Astrocyte (in vitro differentiated cells and primary cell): ENCODE measurements at regions not wholly inside any gene's neighbourhood (a gene's known extent, or its start where the extent isn't known, plus 50 kb on each side); places are given as distances from the start of the nearest gene placed in this dataset.

Experiments
- DNase-seq: peaks from one replicate; pipeline ENCODE4 v3.0.0-alpha.2; 2010; ENCODE audit warnings: low read depth
- FAIRE-seq: peaks from 2 replicates; lab custom pipeline; 2011; peaks lifted over from hg19 to GRCh38; lab: Jason Lieb, UNC
- H2AFZ ChIP-seq: 2 replicates; pipeline ENCODE4 v1.6.0; 2012; ENCODE audit warnings: low read depth, low read length, inconsistent platforms
- H3K27ac ChIP-seq: 2 replicates; pipeline ENCODE4 v1.5.1; 2011; ENCODE audit warnings: low read depth, low read length, inconsistent platforms
- H3K27me3 ChIP-seq: 2 replicates; pipeline ENCODE4 v1.6.0; 2011; ENCODE audit warnings: low read length, inconsistent platforms; ENCODE audit not compliant: insufficient read depth
- H3K36me3 ChIP-seq: 2 replicates; pipeline ENCODE4 v1.5.1; 2011; ENCODE audit warnings: low read length, inconsistent platforms; ENCODE audit not compliant: insufficient read depth
- H3K4me1 ChIP-seq: 2 replicates; pipeline ENCODE4 v1.5.1; 2011; ENCODE audit warnings: low read length, inconsistent platforms; ENCODE audit not compliant: insufficient read depth
- H3K4me2 ChIP-seq: 2 replicates; pipeline ENCODE4 v1.6.0; 2012; ENCODE audit warnings: low read length, inconsistent platforms
- H3K4me3 ChIP-seq: 2 replicates; pipeline ENCODE4 v1.5.1; 2011; ENCODE audit warnings: low read depth, mild to moderate bottlenecking, low read length, inconsistent platforms; ENCODE audit not compliant: insufficient read depth
- H3K79me2 ChIP-seq: 2 replicates; pipeline ENCODE4 v1.6.0; 2012; ENCODE audit warnings: mild to moderate bottlenecking, low read length, inconsistent platforms; ENCODE audit not compliant: insufficient read depth
- H3K9ac ChIP-seq: 2 replicates; pipeline ENCODE4 v1.6.0; 2012; ENCODE audit warnings: mild to moderate bottlenecking, low read length, inconsistent platforms
- H3K9me3 ChIP-seq: 2 replicates; pipeline ENCODE4 v1.5.1; 2012; ENCODE audit warnings: low read depth, mild to moderate bottlenecking, low read length, inconsistent platforms; ENCODE audit not compliant: insufficient read depth
- H4K20me1 ChIP-seq: 2 replicates; pipeline ENCODE4 v1.6.0; 2012; ENCODE audit warnings: low read length, inconsistent platforms; ENCODE audit not compliant: insufficient read depth
- H3K27ac Mint-ChIP-seq: one replicate; pipeline ENCODE4 v1.8.0; 2021; ENCODE audit warnings: mild to moderate bottlenecking, mixed read lengths; ENCODE audit not compliant: unreplicated experiment
- H3K27me3 Mint-ChIP-seq: one replicate; pipeline ENCODE4 v1.8.0; 2021; ENCODE audit warnings: low read depth, mixed read lengths; ENCODE audit not compliant: unreplicated experiment
- H3K36me3 Mint-ChIP-seq: one replicate; pipeline ENCODE4 v1.8.0; 2021; ENCODE audit warnings: low read depth, mixed read lengths; ENCODE audit not compliant: unreplicated experiment
- H3K4me1 Mint-ChIP-seq: one replicate; pipeline ENCODE4 v1.8.0; 2021; ENCODE audit warnings: low read depth, mixed read lengths; ENCODE audit not compliant: unreplicated experiment
- H3K4me3 Mint-ChIP-seq: one replicate; pipeline ENCODE4 v1.8.0; 2021; ENCODE audit warnings: mild to moderate bottlenecking, moderate library complexity, mixed read lengths; ENCODE audit not compliant: unreplicated experiment
- H3K9me3 Mint-ChIP-seq: one replicate; pipeline ENCODE4 v1.8.0; 2021; ENCODE audit warnings: mild to moderate bottlenecking, mixed read lengths; ENCODE audit not compliant: unreplicated experiment
- EZH2 ChIP-seq: IDR thresholded peaks from 2 replicates; pipeline ENCODE4 v1.6.1; 2012; ENCODE audit warnings: mild to moderate bottlenecking, low read length, inconsistent platforms; ENCODE audit not compliant: insufficient read depth
- TF ChIP-seq, protein P1 (sequence below): IDR thresholded peaks from 2 replicates; pipeline ENCODE4 v1.5.1; 2011; ENCODE audit warnings: low read depth, mild to moderate bottlenecking, inconsistent platforms, low read length, moderate library complexity; ENCODE audit not compliant: insufficient read depth

DNA sequence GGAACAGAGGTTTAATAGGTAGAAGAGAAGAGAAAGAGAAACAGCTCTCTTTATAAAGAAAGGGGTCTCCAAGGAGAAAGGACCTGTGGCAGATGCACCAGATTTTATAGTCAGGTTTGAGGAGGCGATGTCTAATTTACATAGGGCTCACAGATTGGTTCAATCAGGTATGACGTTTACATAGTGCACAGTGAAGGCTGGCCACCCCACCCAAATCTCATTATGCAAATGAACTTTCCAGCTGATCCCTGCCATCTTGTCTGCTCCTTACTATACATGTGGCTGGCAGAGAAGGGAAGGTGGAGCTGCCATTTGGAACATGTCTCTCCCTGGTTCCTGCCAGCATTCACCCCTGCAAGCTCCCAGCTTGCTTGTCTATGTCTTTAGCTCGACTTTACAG, 557.8 kb downstream of the SUCLG1 start:
- H2AFZ ChIP-seq, result no peak overlapping the region
- FAIRE-seq, result no peak
- Mint-ChIP-seq H3K4me1 (peaks cover 5% of the 10 kb centered on the region), H3K36me3 (no peaks in the 10 kb centered on the region), H3K27ac (peak overlapping the region; percentile 68), H3K4me3 (no peak overlapping the region), H3K27me3 (no peaks in the 10 kb centered on the region), H3K9me3 (no peaks in the 10 kb centered on the region)
- H3K4me3 ChIP-seq, result no peak overlapping the region
- H3K4me2 ChIP-seq, result no peak overlapping the region
- DNase-seq, result no peak
- no peaks in the 10 kb centered on the region for H3K27me3 ChIP-seq
- H3K9me3 ChIP-seq, result no peaks in the 10 kb centered on the region
- H3K9ac ChIP-seq, result no peak overlapping the region
- H3K4me1 ChIP-seq, result peaks cover 2% of the 10 kb centered on the region
- H4K20me1 ChIP-seq, result no peaks in the 10 kb centered on the region
- H3K36me3 ChIP-seq, result no peaks in the 10 kb centered on the region
- no peak overlapping the region for H3K27ac ChIP-seq
- TF ChIP-seq, protein P1, sequence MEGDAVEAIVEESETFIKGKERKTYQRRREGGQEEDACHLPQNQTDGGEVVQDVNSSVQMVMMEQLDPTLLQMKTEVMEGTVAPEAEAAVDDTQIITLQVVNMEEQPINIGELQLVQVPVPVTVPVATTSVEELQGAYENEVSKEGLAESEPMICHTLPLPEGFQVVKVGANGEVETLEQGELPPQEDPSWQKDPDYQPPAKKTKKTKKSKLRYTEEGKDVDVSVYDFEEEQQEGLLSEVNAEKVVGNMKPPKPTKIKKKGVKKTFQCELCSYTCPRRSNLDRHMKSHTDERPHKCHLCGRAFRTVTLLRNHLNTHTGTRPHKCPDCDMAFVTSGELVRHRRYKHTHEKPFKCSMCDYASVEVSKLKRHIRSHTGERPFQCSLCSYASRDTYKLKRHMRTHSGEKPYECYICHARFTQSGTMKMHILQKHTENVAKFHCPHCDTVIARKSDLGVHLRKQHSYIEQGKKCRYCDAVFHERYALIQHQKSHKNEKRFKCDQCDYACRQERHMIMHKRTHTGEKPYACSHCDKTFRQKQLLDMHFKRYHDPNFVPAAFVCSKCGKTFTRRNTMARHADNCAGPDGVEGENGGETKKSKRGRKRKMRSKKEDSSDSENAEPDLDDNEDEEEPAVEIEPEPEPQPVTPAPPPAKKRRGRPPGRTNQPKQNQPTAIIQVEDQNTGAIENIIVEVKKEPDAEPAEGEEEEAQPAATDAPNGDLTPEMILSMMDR, result no peak
- no peak for TF ChIP-seq EZH2
- no peaks in the 10 kb centered on the region for H3K79me2 ChIP-seq

DNA sequence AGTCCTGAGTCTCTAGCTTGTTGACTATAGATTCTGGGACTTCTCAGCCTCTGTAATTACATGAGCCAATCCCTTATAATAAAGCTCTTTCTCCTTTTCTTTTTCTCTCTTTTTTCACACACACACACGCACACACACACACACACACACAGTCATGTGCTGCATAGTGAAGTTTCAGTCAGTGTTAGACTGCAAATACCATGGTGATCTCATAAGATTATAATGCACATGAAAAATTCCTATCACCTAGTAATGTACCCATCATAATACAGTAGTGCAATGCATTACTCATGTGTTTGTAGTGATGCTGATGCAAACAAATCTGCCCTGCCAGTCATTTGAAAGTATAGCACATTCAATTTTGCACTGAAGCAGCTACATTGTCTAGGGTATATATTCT, 558.2 kb downstream of the SUCLG1 start:
- no peaks in the 10 kb centered on the region for H3K27me3 Mint-ChIP-seq
- FAIRE-seq (no peak), DNase-seq (peak; percentile 9)

GRCh38 chr2:83899271-83899670, 559.8 kb downstream of the SUCLG1 start:
- TF ChIP-seq, protein P1, result no peak
- no peak for TF ChIP-seq EZH2
- Mint-ChIP-seq H3K36me3 (no peaks in the 10 kb centered on the region), H3K27me3 (no peaks in the 10 kb centered on the region)

More for the DNA sequence above, 558.2 kb downstream of the SUCLG1 start:
- H3K27ac Mint-ChIP-seq, result peak overlapping the region; percentile 68
- H3K4me3 Mint-ChIP-seq, result no peak overlapping the region
- Histone ChIP-seq H3K79me2 (no peaks in the 10 kb centered on the region), H3K4me3 (no peak overlapping the region), H3K36me3 (no peaks in the 10 kb centered on the region), H3K9ac (no peak overlapping the region), H2AFZ (no peak overlapping the region), H3K27ac (no peak overlapping the region), H3K4me1 (peaks cover 2% of the 10 kb centered on the region), H3K4me2 (peak overlapping the region; percentile 2), H4K20me1 (no peaks in the 10 kb centered on the region), H3K27me3 (no peaks in the 10 kb centered on the region), H3K9me3 (no peaks in the 10 kb centered on the region)
- no peak for TF ChIP-seq EZH2
- TF ChIP-seq, protein P1, result no peak
- no peaks in the 10 kb centered on the region for H3K36me3 Mint-ChIP-seq
- H3K9me3 Mint-ChIP-seq, result no peaks in the 10 kb centered on the region
- peaks cover 5% of the 10 kb centered on the region for H3K4me1 Mint-ChIP-seq

More at GRCh38 chr2:83899271-83899670, 559.8 kb downstream of the SUCLG1 start:
- Mint-ChIP-seq H3K27ac (no peak overlapping the region), H3K4me1 (peaks cover 5% of the 10 kb centered on the region), H3K9me3 (no peaks in the 10 kb centered on the region), H3K4me3 (no peak overlapping the region)
- H3K36me3 ChIP-seq, result no peaks in the 10 kb centered on the region
- no peak overlapping the region for H3K27ac ChIP-seq
- no peak overlapping the region for H3K4me2 ChIP-seq
- H3K9ac ChIP-seq, result no peak overlapping the region
- H3K4me3 ChIP-seq, result no peak overlapping the region
- no peaks in the 10 kb centered on the region for H3K79me2 ChIP-seq
- H3K4me1 ChIP-seq, result peaks cover 2% of the 10 kb centered on the region
- H2AFZ ChIP-seq, result no peak overlapping the region
- FAIRE-seq, result no peak
- DNase-seq, result no peak
- no peaks in the 10 kb centered on the region for H3K9me3 ChIP-seq
- no peaks in the 10 kb centered on the region for H3K27me3 ChIP-seq
- H4K20me1 ChIP-seq, result no peaks in the 10 kb centered on the region
